Brain pericyte (primary cell): ENCODE measurements at regions not wholly inside any gene's neighbourhood (a gene's known extent, or its start where the extent isn't known, plus 50 kb on each side); places are given as distances from the start of the nearest gene placed in this dataset.

Experiments used
- DNase-seq: peaks from one replicate; pipeline ENCODE4 v3.0.0-alpha.2; 2012; ENCODE audit warnings: low read depth, low spot score

DNA sequence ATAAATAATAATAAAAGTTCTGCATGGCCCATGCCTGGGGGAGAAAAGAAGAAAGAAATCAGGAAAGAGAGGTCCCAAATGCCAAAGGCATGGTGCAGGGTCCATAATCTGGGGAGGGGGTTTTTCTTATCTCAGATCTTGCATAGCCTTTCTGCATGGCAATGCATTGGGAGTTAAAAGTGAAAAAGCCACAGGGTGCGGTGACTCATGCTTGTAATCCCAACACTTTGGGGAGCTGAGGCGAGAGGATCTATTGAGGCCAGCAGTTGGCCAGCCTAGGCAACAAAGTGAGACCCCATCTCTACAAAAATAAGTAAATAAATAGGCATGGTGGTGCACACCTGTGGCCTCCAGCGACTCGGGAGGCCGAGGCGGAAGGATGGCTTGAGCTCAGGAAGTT lies 76.8 kb upstream of the GATA2 start:
- no peak for DNase-seq

DNA sequence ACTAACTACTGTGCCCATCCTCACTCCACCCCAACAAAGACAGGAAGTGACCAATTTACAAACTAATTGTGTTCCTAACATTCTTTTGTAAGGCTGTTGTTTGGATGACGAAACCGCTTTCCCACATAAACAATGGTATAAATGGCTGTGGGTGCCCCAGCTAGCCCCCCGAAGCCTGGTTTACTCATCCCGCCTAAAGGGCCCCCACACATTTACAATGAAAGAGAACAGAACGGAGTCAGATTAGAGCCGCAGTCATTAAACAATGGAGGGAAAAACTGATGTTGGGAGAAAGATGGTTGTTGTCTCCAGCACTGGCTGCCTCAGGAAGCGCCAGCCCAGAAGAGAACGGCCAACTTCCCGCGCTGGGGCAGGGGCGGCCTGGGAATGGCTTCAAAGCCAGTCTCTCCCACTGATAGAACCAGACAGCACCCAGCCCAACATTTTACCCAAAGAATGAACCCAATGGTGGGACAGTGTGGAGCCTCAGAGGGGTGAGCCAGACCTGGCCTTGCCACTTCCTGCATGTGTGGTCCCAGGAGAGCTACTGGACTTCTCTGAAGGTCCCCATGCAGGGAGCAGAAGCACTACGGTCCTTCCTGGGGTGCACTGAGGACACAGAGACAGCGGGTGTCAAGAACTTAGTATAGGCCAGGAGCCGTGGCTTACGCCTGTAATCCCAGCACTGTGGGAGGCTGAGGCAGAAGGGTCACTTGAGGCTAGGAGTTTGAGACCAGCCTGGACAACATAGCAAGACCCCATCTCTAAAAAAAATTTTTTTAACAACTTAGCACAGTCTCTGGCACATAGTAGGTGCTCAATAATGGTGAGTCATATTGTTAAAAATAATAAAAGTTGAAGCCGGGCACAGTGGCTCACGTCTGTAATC lies 75.8 kb upstream of the GATA2 start:
- DNase-seq: no peak

DNA sequence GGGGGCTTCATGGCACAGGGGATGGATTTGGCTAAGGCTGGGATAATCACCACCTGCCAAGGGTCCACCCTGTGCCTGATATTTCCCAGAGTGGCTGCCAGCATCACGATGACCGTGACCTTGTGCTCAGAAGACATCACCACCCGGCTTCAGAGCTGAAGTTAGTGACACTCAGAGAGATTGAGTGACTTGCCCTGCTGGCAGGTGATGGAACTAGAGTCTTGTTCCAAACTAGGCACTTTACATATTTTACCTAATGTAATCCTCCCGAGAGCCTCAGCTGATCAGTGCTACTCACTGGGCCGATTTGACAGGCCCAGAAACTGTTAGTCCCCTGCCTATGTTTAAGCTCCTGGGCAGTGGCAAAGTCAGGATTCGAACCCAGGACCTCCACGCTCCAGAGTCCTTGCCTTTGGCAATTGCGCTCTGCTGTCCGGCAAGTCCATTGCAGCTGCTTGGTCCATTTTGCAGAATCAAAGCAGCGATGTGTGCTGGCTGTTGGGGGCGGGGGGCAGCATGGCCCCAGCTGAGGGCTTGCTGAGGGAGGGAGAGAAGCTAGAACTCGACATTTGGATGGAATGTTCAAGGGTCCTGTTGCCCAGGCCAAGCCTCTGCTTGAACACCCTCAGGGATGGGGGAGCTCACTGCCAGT lies 74.8 kb upstream of the GATA2 start:
- DNase-seq: no peak

DNA sequence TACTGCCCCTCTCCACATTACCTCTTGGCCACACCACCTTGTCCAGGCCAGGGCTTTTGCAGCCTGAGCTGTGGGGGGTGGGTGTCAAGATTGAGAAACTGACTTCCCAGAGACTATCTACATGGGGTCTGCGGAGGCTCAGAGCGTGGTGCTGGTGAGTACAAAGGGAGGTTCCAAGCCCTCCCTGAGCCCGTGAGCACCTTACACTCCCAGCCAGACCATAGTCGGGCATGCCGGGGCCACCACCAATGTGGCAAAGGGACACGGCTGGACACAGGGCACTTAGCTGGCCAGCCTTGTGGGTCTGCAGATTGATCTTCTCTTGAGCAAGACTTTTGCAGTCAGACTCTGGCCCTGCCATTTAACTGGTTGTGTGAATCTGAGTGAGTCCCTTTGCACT lies 74.1 kb upstream of the GATA2 start:
- no peak for DNase-seq

DNA sequence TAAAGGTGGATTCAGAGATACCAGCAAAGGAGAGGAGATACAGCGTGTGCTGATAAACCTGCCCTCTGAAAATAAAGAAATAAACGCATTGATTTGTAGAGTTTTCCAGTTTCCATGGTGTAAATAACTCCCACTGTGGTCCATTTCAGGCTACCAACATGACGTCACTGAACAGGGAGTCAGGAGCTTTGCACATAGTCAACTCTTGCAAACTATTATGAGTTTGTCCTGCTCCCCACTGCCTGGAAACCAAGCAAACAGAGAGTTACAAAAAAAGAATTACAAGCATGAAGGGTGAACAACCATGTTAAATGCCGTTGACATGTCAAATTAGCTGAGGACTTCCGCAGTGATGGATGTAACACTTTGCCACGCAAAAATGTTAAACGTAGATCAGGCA lies 70.4 kb upstream of the GATA2 start:
- no peak for DNase-seq

DNA sequence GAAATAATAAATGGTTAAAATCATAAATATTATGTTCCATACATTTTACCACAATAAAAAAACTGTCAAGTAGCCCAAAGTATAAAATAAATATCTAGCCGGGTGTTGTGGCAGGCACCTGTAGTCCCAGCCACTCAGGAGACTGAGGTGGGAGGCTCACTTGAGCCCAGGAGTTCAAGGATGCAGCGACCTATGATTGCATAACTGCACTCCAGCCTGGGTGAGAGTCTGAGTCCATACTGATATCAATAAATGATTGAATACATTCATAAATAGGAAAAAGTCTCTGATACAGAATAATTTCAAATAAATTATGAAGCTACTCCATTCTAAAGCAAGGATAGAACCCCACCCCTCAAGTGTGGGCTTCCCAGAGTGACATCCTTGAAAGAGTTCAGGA lies 68.5 kb upstream of the GATA2 start:
- DNase-seq: no peak

DNA sequence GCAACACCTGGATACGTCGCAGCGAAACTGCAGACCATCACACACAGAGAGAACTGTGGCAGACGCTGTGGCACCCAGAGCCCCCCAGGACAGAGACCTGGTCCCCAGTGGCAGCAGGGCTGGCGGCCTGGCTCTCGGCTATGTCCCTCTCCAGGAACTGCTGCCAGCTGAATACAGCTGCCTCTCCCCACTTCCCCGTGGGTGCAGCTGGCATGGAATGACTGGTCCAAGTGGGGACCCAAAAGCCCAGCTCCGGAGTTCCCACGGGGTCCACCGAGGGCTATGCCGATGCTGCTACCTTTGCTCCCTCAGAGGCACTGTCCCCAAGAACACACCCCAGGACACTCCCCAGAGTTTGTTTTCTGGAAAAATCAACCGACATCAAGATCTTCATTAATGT lies 67.8 kb upstream of the GATA2 start:
- no peak for DNase-seq

DNA sequence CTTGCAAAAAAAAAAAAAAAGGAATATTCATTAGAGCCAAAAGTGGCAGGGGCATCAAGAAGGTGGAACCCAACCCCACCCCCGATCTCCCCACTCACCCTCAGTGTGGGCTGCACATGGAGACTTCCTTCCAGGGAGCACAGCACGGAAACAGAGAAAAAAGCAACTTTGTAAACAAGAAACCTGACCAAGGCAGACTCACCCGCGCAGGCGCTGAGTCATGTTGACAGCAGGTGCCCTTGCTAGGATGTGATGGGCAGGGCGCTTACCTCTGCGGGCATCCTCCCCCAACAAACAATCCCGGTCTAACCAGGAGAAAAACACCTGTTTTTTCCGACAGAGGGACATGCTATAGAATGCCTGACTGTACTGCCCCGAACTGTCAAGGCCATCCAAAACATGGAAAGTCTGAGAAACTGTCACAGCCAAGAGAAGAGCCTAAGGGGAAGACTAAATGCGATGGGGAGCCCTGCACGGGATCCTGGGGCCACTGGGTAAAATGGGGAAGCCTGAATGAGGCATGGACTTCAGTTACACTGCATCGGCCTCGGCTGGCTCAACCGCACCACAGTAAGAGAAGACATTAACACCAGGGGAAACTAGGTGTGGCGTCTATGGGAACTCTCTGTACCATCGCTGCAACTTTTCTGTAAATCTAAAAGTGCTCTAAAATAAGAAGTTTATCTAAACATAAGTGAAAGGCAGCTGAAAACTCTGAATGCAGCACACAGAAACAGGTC lies 66.7 kb upstream of the GATA2 start:
- no peak for DNase-seq

DNA sequence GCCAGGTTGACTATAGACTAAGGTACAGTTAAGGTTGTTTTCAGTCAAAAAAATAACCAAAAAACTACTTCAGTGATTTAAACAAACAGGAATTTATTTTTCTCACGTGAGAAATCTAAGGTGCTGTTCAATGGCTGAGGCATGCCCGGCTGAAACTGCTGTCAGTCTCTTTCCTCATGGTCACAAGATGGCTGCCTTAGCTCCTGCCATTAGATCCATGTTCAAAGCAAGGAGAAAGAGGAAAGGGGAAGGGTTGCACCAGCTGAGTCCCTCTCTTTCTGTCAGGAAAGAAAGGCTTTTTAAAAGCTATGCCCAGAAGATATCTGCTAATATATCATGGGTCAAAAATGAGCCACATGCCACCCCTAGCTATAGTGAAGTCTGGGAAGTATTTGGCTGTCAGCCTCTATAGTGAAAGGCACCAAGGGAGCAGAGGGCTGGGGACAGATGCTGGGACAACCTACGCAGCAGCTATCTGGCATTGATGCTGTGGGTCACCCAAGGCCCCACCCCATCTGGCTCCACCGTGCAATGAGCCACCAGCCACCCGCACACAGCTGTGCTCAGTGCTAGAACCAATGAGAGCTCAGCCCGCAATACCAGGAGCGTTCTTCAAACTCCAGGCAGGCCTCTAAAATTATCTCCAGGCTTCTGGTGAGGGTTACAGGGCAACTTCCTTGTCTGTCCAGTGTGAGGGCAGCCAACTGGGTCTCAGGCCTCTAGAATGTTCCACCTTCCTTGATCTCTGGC lies 64.7 kb upstream of the GATA2 start:
- no peak for DNase-seq

DNA sequence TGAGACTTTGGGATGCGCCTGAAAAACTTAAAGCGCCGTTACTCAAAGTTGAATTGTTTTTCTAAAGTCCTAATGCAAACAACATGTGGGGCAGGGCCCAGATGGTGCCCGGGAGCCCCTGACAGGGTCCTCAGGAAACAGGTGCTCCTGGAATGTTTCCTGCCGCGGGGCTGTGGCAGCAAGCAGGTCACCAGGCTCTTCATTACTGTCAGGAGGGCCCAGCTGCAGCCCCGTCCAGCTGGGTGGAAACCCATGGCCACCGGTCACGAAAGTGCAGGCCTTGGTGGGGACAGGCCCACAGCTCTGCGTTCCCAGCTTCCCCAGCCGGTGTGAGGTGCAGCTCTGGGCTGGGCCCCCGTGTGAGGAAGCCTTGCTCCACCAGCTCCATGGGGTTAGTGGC lies 63.9 kb upstream of the GATA2 start:
- no peak for DNase-seq

DNA sequence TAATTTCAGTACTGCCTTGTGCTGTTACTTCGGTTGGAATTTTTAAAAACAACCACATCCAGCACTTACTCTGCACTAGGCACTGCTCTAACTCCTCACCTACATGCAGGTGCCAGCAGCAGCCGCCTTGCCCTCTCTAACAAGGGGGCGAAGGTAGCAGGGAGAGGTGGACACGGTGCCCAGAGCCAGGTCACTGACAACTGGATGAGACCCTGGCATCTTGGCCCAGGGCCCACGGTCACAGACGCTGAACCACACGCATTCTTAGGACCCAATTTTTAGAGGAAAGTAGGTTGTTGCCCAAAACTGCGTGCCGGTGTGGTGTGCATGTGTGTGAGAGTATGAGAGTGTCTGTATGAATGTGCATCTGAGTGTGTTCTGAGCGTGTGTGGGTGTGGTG lies 63.4 kb upstream of the GATA2 start:
- no peak for DNase-seq

DNA sequence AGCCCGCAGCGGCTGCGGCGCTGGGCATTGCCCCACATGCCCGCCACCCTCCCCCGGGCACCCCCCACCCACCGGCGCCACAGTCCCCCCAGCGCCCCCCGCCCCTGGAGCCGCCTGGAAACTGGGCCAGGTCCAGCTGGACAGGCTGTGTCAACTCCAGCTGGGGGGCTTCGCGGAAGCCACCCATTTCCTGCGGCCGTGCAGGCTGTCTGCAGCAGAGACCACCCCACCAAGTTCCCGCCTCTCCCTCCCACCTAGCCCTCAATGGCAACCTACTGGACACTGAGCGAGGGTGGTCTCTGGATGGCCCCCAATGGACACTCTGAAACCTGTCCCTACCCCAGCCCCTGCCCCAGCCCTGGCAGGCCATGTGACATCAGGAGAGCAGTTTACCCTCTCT lies 62.8 kb upstream of the GATA2 start:
- no peak for DNase-seq

DNA sequence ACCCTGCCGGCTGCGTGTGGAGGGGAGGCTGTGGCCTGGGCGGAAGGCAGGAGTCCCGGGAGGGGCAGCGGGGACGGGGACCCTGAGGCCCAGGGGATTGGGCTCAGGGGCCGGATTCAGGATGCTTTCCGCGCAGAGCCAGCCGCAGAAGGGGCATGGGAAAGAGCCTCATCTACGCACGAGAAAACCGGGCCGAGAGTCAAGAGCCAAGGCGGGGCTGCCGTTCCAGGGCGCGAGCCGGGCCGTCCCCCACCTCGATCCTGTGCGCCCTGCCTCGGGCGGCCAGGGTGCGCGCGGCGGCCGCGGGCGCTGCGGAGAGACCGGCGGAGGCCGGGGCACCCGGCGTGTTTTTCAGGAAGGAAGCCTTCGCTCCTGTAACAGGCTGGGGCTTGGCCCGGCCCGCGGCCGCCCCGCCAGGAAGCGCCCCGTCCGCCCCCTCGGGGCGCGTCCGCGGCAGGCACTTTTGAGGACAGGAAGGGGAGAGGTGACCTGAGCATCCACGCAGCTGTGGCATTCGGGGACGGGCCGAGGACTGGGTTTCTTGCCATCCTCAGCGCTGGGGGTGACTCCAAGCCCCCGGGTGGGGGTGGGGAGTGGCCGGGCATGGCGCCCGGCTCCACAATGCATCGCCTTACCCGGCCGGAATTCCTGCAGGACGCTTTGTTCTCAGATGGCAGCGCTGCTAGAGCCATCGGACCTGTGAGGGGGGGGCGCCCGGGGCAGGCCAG lies 62.3 kb upstream of the GATA2 start:
- DNase-seq: no peak

DNA sequence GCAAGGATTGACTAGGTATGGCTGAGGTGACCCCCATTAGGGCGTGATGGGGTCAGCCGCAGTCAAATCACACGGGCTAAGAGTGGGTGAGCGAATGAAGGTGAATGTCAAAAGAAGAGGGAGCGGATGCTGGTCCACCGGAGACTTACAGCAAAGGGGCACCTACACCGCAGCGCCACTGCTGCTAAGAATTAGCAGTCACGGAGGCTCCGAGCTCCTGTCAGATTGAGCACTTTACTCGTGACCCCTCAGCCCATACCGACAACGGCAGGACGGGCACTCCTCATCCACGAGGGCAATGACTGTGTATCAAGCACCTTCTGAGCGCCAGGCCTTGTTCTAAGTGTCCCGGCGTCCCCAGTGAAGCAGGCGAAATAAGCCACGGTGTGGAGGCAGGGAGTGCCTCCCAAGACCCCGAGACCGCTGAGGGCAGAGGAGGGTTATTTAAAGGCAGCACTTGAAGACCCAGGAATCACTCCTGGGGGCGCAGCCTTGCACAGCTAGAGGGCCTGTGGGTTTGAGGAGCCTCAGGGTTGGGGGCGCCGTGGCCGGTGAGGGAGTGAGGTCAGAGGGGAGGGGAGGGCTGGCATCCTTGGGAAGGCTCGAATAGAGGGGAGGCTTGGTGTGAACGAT lies 61.6 kb upstream of the GATA2 start:
- DNase-seq: no peak

DNA sequence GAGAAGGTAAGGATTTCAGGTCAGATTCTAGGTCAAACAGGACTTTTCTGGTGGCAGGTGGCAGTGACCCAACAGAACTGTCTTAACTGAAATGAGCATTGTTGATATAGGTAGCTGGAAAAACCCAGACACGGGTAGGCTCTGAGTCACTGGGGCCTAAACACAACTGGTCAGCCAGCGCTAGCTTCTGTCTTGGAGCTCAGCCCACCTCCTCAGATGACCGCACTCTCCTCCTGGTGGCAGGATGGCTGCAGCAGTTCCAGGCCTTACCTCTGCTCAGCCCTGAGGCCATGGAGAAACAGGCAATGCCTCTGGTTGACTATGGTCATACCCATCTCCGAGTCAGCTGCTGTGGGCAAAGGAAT lies 61.1 kb upstream of the GATA2 start:
- no peak for DNase-seq

DNA sequence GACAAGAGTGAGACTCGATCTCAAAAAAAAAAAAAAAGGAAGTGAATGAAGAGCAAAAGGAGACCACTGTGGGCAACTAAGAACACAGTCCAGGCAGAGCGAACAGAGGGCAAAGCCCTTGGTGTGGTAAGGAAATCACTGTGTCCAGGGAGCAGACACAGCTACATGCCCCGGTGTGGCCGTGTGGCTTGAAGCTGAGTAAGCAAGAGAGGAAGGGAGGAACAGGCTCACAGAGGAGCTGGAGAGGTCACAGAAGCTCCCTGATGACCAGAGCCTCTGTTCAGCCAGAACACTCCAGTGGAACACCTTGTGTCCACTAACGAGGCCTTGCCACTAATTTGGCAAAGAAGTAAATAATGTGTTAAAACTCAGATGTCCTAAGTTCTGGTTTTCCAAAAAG lies 60.6 kb upstream of the GATA2 start:
- DNase-seq: no peak

DNA sequence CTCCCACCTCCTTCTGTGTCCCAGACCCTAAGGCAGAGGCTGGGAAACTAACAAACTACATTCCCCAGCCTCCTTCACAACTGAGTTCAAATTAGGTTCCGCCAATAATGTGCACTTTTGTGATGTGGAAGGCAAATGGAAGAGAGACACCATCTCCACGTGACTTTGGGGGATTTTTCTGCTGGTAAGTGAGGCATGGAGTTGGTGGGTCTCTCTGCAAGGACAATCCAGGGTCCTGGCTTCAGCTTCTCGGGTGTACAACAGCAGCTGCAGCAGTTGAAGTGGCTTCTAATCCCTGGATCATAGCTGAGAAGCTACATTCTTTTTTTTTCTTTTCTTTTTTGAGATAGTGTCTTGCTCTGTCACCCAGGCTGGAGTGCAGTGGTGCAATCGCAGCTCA lies 58.9 kb upstream of the GATA2 start:
- DNase-seq: no peak

DNA sequence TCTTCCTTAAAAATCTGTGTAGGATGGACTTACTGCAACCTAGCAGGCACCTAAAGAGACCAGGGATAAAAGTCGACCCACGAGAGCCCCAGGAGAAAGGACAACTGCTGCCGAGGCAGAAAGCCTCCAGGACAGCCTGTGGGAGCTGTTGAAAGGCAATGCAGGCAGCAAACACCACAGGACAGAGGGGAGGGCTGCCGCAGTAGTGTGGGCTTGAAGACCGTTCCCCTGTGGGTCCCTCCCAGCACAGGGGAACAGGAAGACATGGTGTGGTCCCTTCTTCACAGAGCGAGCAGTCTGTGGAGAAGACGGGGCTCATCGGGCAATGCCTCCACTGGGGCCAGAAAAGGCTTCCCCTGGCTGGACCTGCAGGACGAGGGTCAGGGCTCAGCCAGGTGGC lies 58.5 kb upstream of the GATA2 start:
- DNase-seq: no peak

DNA sequence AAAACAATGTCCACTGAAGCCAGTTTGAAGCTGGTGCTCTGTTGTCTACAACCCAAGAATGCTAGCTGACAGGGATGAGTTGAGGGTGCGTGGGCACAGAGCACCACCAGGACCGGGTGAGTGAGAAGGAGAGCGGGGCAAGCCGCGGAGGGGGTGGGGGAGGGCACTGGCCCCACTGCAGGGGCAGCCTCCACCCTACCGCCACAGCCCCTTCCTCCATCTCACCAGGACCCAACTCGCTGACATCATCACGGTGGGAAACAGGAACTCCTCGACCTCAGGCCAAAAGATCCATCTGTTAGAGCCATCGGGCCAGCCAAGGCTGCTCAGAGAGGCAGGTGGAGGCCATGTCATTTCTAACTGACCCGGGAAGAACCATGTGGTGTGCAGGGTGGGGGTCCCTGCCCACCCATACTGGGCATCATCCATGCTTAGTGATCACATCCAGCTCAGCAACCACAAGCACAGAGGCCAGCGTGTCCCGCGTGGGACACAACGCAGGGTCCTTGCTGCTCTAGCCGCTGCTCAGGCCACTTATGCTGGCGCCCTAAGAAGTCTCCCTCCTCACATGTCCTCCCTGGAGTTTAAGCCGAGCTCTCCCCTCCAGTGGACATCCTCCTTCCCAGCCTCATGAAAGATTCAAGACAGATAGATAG lies 57.6 kb upstream of the GATA2 start:
- DNase-seq: no peak

DNA sequence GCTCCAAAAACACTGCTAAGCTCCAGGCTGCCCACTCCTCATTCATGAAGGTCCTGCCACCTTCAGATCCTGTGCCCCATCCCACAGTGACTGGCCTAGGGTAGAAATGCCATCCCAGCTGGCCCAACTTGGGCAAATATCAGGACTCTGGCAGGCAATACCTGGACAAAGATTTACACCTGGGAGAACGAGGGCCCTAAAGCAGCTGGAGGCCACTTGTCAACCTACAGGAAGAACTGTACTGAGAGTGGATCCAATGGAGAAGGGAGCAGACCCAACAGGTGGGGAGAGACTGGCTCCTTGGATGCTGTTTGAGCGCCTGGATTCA lies 57.1 kb upstream of the GATA2 start:
- DNase-seq: no peak
